AG04449 (cell line): ENCODE measurements at regions not wholly inside any gene's neighbourhood (a gene's known extent, or its start where the extent isn't known, plus 50 kb on each side); places are given as distances from the start of the nearest gene placed in this dataset.

Experiments
- CTCF ChIA-PET: fragments of 350-600 bp; formaldehyde crosslinking; extraction: SDS; loops from one replicate; lab custom pipeline; 2021; ENCODE audit warnings: antibody characterized with exemption; lab: Yijun Ruan, JAX
- POLR2A ChIA-PET: fragments of 400-600, 350-600 bp; formaldehyde crosslinking; extraction: SDS; loops from one replicate; lab custom pipeline; 2020; ENCODE audit warnings: antibody characterized with exemption, inconsistent platforms; lab: Yijun Ruan, JAX
- DNase-seq: peaks from one replicate; pipeline ENCODE4 v3.0.0-alpha.2; 2010; ENCODE audit warnings: low read depth, low spot score
- H3K4me3 ChIP-seq: 2 replicates; pipeline ENCODE4 v1.5.1; 2011; ENCODE audit warnings: low read depth, mild to moderate bottlenecking, control low read depth, low read length
- CTCF ChIP-seq: IDR thresholded peaks from one replicate; pipeline ENCODE4 v1.5.1; 2011; ENCODE audit warnings: mild to moderate bottlenecking, moderate library complexity, low read length, control low read depth, inconsistent platforms; ENCODE audit not compliant: insufficient read depth; ENCODE audit errors: missing control alignments

GRCh38 chr2:217165547-217165946, 305.7 kb upstream of the TNP1 start:
- no peak overlapping the region for H3K4me3 ChIP-seq
- CTCF ChIA-PET = interaction anchor here (0.6 to 5.6 kb wide), 31 partner anchors 8 to 547 kb away, joined by 3 to 122 read pairs (median 4); partner anchors contain the start of gene IGFBP5
- no peak for DNase-seq
- no peak for TF ChIP-seq CTCF
- POLR2A ChIA-PET = interaction anchor here (0.6 kb wide), 1 partner anchor 200 kb away, joined by 3 read pairs; no protein-coding TSS in a partner anchor

- ChIA-PET POLR2A (no interaction called here), CTCF (interaction anchor here (0.6 to 5.6 kb wide), 7 partner anchors 8 to 468 kb away, joined by 3 to 122 read pairs (median 4); partner anchors contain the start of gene IGFBP5)
- no peak for TF ChIP-seq CTCF
- H3K4me3 ChIP-seq = no peak overlapping the region
- DNase-seq = no peak
Measured at GRCh38 chr2:217163987-217164386, 304.1 kb upstream of the TNP1 start.

- CTCF ChIA-PET = interaction anchor here (1.1 to 2.7 kb wide), 4 partner anchors 464 to 548 kb away, joined by 3 to 11 read pairs (median 6); no protein-coding TSS in a partner anchor
- POLR2A ChIA-PET = no interaction called here
- TF ChIP-seq CTCF = no peak
- no peak overlapping the region for H3K4me3 ChIP-seq
- DNase-seq = peak; percentile 76
Measured at GRCh38 chr2:217162533-217162932, 302.7 kb upstream of the TNP1 start.

GRCh38 chr2:217160978-217161973, 301.4 kb upstream of the TNP1 start:
- DNase-seq = no peak
- CTCF ChIA-PET = interaction anchor here (0.5 to 2.7 kb wide), 5 partner anchors 349 to 465 kb away, joined by 3 to 11 read pairs (median 4); no protein-coding TSS in a partner anchor
- POLR2A ChIA-PET = interaction anchor here (0.7 kb wide), 1 partner anchor 16 kb away, joined by 3 read pairs; no protein-coding TSS in a partner anchor
- H3K4me3 ChIP-seq = no peak overlapping the region
- TF ChIP-seq CTCF = no peak

- POLR2A ChIA-PET = interaction anchor here (0.7 kb wide), 1 partner anchor 15 kb away, joined by 3 read pairs; no protein-coding TSS in a partner anchor
- CTCF ChIA-PET = interaction anchor here (0.9 to 1.0 kb wide), 2 partner anchors 34 to 350 kb away, joined by 3 read pairs; no protein-coding TSS in a partner anchor
- DNase-seq = no peak
- no peak for TF ChIP-seq CTCF
- no peak overlapping the region for H3K4me3 ChIP-seq
Measured at GRCh38 chr2:217160103-217160743, 300.4 kb upstream of the TNP1 start.
